GM19397 (cell line): ENCODE measurements at regions not wholly inside any gene's neighbourhood (a gene's known extent, or its start where the extent isn't known, plus 50 kb on each side); places are given as distances from the start of the nearest gene placed in this dataset.

ENCODE experiments used
- ATAC-seq: cut with Tn5 transposase; IDR thresholded peaks from one replicate; pipeline ENCODE4 v1.9.1; 2021; ENCODE audit warnings: mild to moderate bottlenecking, moderate library complexity; ENCODE audit not compliant: unreplicated experiment

DNA sequence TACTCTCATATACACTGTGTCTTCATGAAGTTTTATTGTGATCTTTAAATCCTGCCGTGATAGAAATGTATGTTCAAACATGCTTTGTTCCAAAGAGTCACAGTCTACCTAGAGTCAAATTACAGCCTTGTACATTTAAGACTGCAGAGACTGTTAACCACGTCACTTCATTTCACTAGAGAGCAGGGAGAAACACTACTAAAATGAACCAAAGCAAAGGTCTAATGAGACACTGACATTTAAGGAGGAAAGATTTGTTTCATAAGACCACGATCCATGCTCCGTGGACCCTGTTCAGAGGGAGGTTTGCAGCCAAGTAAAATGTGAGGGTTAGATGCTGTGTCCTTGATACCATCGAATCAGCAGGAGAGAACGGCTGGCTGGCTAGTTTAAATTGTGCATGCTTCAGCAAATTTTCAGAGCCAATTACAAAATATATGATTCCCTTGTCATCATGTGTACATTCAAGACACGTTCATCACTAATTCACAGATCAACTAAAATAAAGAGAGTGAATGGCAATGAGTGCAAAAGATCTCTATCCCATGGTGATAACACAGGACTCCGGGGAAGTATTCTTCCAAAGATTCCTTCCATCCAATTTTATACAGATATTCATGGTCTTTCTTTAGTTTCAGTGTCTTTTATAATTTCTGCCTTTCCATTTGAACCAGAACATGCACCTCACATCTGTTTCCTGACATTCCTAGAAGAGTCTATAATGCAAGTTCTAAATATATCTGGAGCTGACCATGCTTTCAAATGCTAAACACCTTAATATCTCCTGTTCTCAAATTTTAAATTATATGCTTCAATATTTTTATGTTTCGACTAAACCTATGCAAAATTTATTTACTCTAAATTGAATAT, 960.9 kb upstream of the FAT3 start:
- ATAC-seq: no peak

DNA sequence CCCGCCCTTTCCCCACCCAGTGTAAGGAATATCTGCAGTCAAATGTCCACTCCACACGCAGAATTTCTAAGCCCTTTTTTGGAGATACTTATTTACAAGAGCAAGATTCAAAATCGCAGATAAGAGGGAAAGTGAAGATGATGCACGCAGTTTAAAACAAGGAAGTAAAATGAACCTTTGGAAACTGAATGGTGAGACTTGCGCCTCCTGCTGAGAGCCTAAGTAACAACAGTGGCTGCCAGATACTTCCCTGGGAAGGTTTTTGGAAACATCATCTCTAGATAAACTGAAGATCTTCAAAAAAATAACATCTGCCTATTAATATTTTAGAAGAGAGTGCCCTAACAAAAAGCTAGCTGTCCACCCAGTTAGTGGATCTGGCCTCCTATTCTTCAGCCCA, 963.1 kb upstream of the FAT3 start:
- no peak for ATAC-seq

DNA sequence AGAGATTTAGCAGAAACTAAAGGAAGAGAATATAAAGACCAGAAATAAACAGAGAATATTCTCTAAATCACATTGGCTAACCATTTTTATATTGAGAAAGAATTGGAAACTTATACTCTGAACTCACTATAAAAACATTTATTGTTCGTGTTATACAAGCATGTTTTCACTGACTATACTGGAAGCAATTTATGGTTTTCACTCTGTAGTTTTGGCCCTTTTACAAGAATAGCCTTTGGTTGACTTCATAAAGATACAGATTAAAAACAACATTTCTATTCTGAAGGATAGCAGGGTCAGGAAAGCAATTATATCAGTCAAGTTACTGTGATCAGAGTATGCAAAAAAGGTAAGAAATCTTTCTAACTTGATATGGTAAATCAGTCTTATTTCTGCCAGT, 965.7 kb upstream of the FAT3 start:
- ATAC-seq: no peak

DNA sequence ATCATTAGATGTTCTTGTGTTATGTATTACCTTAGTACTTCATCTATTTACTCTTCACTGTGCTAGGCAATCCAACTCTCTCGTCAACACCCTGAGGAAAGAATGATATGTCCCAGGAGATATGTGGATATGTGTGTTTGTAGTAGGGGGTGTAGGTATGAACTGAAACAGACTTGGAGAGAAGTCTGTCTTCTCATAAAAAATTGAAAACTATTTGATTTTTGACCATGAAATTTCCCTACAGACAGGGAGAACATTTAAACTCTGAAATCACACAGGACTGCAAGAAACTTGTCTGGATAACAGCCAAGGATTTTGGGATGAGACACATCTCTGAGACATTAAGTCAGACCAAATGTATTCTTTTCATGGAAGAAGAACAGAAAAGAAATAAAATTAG, 967.0 kb upstream of the FAT3 start:
- no peak for ATAC-seq

DNA sequence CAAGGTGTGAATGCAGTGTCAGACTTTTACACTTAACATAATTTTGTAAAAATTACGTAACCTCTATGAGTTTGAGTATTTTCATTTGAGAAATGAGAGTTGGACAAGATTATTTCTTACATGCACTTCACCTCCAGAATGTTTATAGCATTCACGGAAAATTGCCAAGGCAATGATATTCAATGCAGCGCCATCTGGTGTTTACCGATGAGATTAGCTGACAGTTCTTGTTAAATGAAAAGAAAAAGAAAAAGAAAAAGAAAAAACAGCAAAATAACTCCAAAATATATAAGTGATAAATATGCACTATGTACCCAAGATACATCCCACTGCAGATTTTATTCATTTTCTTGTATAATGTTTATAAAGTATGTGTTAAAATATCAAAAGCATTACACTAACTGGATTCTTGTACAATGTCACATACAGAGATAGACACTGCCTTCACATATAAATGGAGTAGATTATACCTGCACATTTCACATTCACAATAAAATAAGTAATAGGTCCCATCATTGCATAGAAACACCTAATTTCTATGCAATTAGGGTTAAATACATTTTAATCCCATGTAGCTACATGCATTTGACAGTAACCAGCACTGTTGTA, 976.3 kb upstream of the FAT3 start:
- ATAC-seq: no peak

DNA sequence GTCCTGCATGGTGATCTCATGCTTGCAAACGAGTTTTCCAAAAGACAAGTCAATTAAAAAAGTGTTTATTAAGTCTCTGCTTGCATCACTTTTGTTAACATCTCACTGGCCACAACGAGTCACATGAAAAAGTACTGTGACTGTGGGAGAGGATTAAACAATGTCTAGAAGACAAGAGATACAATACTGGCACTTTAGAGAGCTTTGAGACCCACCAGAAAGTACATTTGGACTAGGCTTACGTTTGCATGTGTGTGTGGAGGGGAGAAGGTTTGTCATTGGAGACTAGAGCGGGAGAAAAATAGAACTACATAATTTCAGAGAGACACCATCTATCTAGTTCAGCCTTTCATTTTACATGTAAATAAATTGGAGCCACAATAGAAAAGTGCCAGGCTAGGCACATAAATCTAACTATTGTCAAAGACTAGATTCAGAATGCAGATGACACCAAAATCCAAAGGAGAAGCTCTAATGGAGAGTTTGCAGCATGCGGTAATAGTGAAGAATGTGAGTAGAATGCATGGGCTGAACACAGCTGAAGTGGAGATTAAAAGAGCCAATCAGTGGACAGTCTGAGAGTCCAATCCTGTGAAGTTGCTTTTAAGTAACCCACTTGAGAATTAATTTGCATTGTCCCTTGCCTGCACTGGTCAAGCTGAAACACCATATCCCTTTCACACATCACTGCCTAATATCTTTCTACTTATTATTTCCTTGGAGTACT, 977.4 kb upstream of the FAT3 start:
- no peak for ATAC-seq

DNA sequence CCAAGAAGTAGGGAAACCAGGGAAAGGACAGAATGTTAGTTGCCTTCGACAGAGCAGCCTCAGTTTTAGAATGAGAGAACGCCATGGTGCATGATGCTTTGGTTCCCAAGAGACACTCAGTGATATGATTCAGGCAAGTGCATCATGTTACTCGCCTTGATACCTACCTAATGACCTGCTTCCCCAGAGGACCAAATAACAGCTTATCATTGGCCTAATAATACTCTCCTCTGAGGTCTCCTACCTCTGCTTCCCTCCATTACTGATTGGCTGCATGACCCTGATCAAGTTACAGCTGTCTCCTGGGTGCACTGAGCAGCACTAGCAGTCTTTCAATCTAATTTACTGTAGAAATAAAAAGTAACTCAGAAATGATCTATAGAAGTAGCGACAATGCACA, 979.7 kb upstream of the FAT3 start:
- no peak for ATAC-seq

DNA sequence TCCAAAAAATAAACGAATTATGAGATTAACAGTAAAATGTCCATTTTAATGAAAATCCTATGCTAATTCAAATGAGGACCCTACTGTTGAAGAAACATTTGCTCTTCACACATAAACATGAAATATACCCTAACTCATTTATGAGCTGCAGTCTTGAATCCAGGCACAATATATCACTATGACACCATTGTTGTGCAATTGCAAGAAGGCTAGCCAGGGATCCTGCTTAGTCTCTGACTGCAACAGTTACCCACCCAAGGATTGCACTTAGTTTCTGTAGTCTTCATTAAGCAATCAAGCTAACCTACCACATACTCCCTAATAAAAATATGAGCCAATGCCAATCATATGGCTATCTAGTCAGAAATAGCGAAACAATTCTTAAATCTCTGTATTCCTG, 981.0 kb upstream of the FAT3 start:
- no peak for ATAC-seq

DNA sequence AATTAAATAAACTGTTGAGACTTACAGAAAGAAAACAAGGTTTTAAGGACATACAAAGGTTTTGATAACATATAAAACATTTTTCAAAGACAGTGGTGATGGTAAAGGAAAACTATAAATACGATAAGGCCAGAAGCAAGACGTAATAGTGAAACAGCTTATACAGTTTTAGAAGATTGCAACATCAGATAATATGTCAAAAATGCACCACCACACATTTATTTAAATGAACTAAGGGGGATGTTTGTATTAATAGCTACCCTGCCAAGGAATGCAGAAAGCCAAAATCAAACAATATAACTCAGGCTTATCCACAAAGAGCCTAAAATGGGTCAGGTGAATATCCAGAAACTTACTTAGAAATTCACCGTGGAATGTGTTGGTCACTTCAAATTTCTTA, 981.6 kb upstream of the FAT3 start:
- ATAC-seq: no peak

DNA sequence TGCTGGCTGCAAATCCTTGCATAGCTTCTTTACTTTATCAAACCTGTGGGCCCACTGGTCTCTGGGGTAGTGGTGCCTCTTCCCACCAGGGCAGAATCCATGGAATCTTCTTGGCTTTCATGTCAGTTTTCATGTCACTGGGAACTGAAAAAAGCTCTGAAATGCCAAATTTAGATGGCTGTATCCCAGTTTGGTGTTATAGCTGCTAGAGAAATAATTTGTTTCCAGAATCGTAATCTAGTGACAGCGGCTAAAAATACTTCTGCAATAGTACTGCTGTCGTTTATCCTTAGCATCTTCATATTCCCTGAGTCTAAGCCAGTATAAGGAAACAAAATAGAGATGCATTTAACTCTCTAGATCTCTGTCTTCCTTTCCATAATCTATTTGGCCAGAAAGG, 983.4 kb upstream of the FAT3 start:
- ATAC-seq: no peak

DNA sequence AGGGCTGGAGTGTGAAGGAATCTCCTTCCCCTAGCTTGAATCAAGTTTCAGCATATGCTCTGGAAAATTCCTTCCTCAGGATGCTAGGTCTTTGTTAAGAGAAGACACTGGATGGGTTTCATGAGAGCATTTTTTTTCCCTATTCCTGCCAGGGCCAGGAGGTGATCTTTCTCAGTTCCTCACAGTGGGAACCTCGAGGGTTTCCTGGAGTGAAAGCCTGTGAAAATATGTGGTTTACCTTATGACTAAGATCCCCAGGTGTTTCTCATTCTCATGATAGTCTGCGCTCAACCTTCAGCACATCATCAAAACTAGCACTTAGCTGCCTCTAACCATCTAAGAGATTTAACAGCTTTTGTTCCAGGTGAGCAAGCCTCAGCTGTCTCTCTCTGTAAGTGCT, 985.3 kb upstream of the FAT3 start:
- ATAC-seq: no peak

DNA sequence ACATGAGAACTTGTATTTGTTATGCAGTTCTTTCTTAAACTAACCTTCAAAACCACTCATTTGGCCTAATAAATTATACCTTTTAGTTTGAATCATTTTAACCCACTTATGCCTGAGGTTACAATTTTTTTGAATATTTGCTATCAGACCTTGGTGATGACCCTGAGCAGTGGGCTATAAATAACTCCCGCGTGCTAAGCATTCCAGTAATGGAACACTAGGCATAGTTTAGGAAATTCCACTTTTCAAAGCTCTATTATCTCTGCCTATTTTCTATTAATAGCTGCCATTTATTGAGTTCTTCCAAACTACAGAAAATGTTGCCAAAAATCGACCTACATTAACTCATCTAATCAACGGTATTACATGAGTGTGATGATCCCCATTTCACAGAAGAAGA, 993.4 kb upstream of the FAT3 start:
- no peak for ATAC-seq

DNA sequence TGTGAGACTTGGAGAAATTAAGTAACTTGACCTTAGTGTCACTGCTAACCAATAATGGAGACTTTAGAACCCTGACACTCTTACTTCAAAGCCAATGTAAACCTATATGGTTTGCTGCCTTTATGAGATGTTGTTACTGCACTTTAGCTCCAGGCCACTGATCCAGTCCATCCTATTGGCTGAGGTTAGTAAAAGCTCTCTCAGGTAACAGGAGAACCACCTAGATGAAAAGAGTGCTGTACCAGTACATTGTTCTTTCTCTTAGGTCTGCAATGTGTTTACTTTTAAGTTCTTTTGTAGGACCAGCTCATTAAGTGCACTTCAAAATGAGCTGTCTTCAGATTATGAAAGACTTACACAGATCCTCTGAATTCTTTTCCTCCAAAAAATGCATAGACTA, 994.0 kb upstream of the FAT3 start:
- ATAC-seq: no peak

DNA sequence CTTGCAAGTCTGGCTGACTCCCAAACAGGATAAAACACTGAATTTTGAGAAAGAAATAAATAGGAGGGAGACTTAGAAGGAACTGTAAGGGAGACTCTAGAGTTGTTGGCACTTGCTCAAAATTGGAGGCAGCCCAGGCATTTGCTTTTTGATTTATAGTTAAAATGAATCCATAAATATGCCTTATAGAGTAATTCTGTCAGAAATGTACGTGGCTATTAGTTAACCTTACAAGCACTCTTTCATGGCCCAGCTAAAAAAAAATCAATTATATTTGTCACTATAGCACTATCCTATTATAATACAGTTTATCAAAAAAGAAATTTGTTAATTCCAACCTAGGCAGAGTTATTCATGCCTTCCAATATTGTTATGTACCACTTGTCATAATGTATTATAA, 1000.0 kb upstream of the CHORDC1 start:
- ATAC-seq: no peak

DNA sequence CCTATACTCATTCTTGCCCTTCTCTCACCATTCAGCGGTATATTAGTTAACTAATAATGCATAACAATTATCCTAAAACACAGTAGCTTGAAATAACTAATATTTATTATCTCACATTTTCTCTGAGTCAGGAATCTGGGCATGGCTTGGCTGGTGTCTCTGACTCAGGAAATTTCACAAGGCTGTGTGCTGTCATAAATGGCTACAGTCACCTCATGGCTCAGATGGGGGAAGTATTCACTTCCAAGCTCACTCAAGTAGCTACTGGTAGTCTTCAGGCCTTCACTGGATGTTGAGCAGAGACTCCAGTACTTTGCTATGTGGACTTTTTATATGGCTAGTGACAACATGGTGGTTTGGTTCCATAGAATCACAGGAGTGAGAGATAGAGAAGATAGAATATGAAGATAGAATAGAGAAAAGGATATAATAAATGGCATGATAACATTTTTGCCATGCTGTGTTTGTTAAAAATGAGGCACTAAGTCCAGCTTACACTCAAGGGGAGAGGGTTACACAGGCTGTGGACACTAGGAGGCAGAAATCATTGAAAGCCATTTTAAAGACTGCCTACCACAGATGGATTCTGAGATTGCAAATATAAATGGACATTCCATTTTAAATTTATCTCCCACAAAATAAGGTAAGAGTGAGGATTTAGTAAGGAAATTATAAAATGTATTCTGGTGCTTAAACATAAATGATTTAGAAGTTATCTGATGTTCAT, 997.8 kb upstream of the CHORDC1 start:
- ATAC-seq: no peak

DNA sequence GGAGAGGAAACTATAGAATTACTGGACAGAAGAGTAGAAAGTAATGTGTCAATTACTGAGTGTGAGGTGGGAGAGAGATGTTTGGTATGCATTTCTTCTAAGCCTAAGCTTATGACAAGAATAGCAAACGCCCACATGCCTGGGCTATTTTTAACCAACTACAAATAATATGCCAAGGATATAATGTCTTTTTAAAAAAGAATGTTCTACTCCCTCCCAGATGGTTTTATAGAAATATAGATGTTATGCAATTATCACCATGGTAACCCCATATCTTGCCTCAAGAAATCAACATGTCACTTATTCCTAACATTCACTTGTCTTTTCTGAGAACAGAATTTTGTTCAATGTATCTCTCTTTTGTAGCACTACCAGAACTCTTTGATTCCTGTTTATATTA, 996.7 kb upstream of the CHORDC1 start:
- no peak for ATAC-seq

DNA sequence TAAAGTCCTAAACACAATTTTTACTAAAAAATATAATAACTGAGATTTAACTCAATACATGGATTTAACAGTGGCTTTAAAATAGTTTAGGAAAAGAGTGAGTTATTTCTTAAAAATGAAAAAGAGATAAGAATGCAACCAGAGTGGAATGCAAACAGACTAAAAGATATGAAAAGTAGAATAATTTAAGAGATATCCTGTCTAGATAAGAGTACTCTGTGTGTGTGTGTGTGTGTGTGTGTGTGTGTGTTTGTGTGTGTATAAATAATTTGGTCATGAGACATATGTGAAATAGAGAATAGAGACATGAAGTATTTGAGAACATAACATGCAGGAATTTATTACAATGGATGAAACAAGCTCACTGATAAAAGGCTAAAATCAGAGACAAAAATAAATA, 986.9 kb upstream of the CHORDC1 start:
- ATAC-seq: no peak

DNA sequence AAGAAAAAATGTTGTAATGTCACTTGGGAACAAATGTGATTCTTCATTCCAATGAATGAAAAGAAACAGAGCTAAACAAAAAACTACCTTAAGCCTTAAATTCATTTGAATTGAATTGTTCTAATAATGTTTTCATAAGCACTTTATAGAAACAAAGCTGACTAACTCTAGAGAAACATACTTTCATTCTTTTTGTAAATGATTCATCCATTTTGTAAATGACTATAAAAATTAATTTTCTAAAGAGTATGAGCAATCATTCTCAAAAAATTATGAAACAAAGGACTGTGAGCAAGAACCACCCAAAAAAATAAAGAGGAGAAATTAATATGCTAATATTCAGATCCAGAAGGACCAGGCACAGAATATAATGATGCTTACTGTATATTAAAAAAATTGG, 986.5 kb upstream of the CHORDC1 start:
- ATAC-seq: no peak

DNA sequence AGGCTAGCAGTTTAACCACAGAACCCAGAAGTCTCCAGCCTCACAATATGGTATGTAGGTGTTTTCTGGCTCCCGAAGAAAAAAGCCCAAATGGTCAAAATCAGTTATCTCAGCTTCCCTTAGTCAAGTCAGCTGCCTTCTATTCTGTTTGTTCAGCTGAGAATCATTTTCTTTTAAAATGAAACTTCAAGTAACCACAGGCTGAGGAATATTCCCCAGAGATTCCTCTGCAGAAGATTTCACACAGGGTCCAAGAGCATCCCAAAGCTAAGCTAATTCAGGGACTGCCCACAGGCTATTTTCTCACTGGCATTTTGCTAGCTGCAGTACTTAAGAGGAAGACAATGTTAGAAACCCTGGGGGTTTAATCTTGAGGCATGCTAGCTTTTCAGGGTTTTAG, 977.0 kb upstream of the CHORDC1 start:
- ATAC-seq: no peak

DNA sequence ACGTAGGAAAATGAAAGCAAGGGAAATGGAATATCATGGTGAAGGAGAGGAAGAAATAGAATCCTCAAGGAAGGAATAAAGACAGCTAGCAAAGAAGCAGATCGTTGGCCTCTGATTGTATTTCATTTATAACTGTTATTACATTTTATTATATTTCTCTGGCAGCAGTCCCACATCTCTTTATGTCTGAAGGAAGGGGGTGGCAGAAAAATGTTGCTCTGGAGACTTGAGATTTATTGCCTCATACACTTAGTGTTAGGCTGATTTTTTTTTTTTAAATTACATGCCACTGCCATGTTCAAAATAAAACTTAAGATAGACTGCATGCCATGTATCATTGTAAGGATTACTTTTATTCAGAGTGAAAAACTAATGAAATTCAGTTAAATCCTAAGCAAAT, 971.7 kb upstream of the CHORDC1 start:
- ATAC-seq: no peak

DNA sequence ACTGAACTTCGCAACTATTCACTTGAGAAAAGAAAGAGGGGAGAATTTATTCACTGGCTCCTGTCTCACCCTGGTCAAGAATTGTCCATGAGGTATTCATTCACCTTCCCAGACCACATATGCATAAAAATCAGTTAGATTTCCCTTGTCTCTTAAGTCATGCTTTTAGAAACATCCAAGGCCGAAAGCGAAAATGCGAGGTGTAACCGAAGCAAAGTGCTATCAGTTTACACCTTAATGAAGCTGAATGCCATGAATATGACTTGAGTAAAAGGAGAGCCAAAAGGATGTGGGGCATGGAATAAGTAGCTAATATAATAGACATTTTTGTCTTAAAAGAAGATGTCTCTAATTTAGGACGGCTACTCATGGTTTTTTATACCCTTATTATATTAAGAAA, 965.6 kb upstream of the CHORDC1 start:
- ATAC-seq: no peak
